ENCODE measurements at regions not wholly inside any gene's neighbourhood (a gene's known extent, or its start where the extent isn't known, plus 50 kb on each side); places are given as distances from the start of the nearest gene placed in this dataset.

DNA sequence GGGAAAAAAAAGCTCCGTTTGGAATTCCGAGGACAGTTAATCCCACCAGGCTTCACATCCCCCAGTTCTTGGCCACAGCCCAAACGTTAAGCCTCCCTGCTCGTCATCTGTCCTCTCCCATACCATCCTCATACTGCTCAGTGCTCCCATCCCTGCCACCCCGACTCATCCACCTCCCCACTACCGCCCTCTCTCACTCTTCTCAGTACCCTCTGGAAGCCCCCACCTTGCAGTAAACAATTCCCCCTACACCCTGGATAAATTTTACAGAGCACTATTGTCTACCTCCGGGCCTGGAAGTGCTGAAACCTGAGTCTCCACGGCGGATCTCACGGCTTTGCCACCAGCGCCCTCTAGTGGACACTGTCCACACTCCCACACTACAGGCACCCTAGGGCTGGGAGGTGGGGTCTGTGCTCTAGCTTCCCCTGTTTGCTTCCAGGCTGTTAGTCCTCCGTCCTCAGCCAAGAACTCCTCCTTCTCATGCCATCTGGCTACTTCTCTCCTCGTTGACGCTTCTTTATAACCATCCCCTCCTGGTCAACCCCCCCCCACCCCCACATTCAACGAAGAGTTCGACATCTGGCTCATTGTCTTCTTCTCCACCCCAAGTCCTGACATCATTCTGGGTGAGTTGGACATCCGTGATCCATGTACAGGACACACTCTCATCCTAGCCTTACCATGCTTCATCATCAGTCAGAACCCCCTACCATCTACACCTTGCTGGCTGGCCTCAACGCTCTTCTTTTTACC, 54.5 kb downstream of the RTL9 start (continued):
- TF ChIP-seq TOE1 (IDR thresholded peaks at IDR 0.05; ENCODE audit: borderline replicate concordance) = no peak
- TF ChIP-seq TOE1 (CRISPR knock-in tag; IDR thresholded peaks at IDR 0.05; ENCODE audit: borderline replicate concordance, low read depth) = no peak
- no peak for TF ChIP-seq MXD1 (CRISPR knock-in tag; IDR thresholded peaks at IDR 0.05; ENCODE audit: borderline replicate concordance, poor library complexity, severe bottlenecking)

- Histone ChIP-seq H3K9me1 (ENCODE audit: control insufficient read depth, insufficient read depth, low read length) (no peaks in the 10 kb centered on the region), H3K4me2 (ENCODE audit: insufficient read depth, low read length) (0 out of 2 replicates have a peak overlapping the region, but pooled peaks have one; percentile 59), H3K9me3 (replicated peaks; ENCODE audit: control insufficient read depth, insufficient read depth, low read depth, low read length) (no peaks in the 10 kb centered on the region), H3K4me1 (replicated peaks in 1 of 2; ENCODE audit: control insufficient read depth in 2 of 2, insufficient read depth in 2 of 2, low read length in 2 of 2) (peaks cover 29 to 36% of the 10 kb centered on the region in 2 experiments; a peak in 4 of 5 replicates), H3K36me3 (ENCODE audit: control insufficient read depth, insufficient read depth, low read length) (no peaks in the 10 kb centered on the region; the same call in 2 of the 3 replicates), H2AFZ (ENCODE audit: low read depth, low read length) (no peak overlapping the region), H3K27me3 (ENCODE audit: control insufficient read depth in 2 of 2, insufficient read depth in 2 of 2, low read length in 2 of 2) (no peaks in the 10 kb centered on the region), H4K20me1 (replicated peaks; ENCODE audit: control insufficient read depth, insufficient read depth, low read length) (no peaks in the 10 kb centered on the region), H3K9ac (ENCODE audit: insufficient read depth in 1 of 2, low read depth in 2 of 2, low read length in 2 of 2) (no peak overlapping the region), H3K4me3 (no peak overlapping the region), H3K27ac (ENCODE audit: extremely low read depth, low read depth, low read length) (no peak overlapping the region), H3K79me2 (ENCODE audit: control insufficient read depth, insufficient read depth, low read length) (no peaks in the 10 kb centered on the region)
- TF ChIP-seq BCOR (IDR thresholded peaks at IDR 0.05) (0 out of 2 replicates have a peak, but pooled peaks have one; percentile 15), ZFP36 (IDR thresholded peaks at IDR 0.05; ENCODE audit: low read depth, low read length, partially characterized antibody) (peak; percentile 39), PATZ1 (CRISPR knock-in tag; IDR thresholded peaks at IDR 0.05; ENCODE audit: borderline replicate concordance) (no peak), RBM25 (IDR thresholded peaks at IDR 0.05; ENCODE audit: low read depth, low read length, severe bottlenecking) (peak; percentile 62)
- no peak for FAIRE-seq
- ChIA-PET POLR2A (interaction anchor here (1.7 kb wide), 1 partner anchor 253 kb away, joined by 5 read pairs; no protein-coding TSS in a partner anchor), CTCF (ENCODE audit: low intra/inter-chr PET ratio) (interaction anchor here (1.4 to 2.3 kb wide), 2 partner anchors 253 to 268 kb away, joined by 9 to 15 read pairs; no protein-coding TSS in a partner anchor)
- no peak for DNase-seq (ENCODE audit: extremely low read depth in 1 of 4, low spot score in 3 of 4)
- 67% methylated on average over 1 of the region's 1 CpG for WGBS (ENCODE audit: insufficient coverage, low coverage, missing lambda C conversion rate)
- intact Hi-C loops (cut with micrococcal nuclease) (loop anchor here (1.0 to 10.0 kb wide), 2 partner anchors 253 to 499 kb away; no protein-coding TSS in a partner anchor), in situ Hi-C loops (cut with MboI) (loop anchor here (25.0 kb wide), 1 partner anchor 501 kb away; no protein-coding TSS in a partner anchor)
- no peak for ATAC-seq
- BruUV-seq (replicated peaks) = no TSS peak
Measured at GRCh38 chrX:110413727-110414124, 55.1 kb downstream of the RTL9 start.
